NOMO-1 (cell line): ENCODE measurements at regions not wholly inside any gene's neighbourhood (a gene's known extent, or its start where the extent isn't known, plus 50 kb on each side); places are given as distances from the start of the nearest gene placed in this dataset.

Experiments used
- DNase-seq, 2 experiments: peaks; one replicate each; lab custom pipeline; 2025; ENCODE audit not compliant: unreplicated experiment in 2 of 2; lab: John Stamatoyannopoulos, UW

- no peak for DNase-seq
These were observed 72.8 kb upstream of the INTU start for GRCh38 chr4:127559981-127560380.

GRCh38 chr4:127560755-127561154, 72.0 kb upstream of the INTU start:
- no peak for DNase-seq

GRCh38 chr4:127574643-127575042, 58.1 kb upstream of the INTU start:
- DNase-seq: no peak

- DNase-seq: no peak
These were observed 56.9 kb upstream of the INTU start for GRCh38 chr4:127575888-127576287.

GRCh38 chr4:127578491-127578890, 54.3 kb upstream of the INTU start:
- DNase-seq: no peak

- DNase-seq: no peak
These were observed 53.8 kb upstream of the INTU start for GRCh38 chr4:127578967-127579366.

GRCh38 chr4:127579821-127580220, 52.9 kb upstream of the INTU start:
- no peak for DNase-seq

- DNase-seq: no peak
These were observed 52.5 kb upstream of the INTU start for GRCh38 chr4:127580300-127580699.

GRCh38 chr4:127580891-127581290, 51.9 kb upstream of the INTU start:
- no peak for DNase-seq
